Erythroblast (primary cell): ENCODE measurements at regions not wholly inside any gene's neighbourhood (a gene's known extent, or its start where the extent isn't known, plus 50 kb on each side); places are given as distances from the start of the nearest gene placed in this dataset.
"Not testable (repeated sequence)": the region's sequence is repeated elsewhere in the genome, so short reads cannot be mapped to it uniquely, and the experiment has no call there.

Experiments used
- DNase-seq, 2 experiments: peaks; one replicate each; lab custom pipeline; 2025; lab: John Stamatoyannopoulos, UW
- GATA1 ChIP-seq: IDR thresholded peaks from 2 replicates; pipeline ENCODE4 v1.6.1; 2011; ENCODE audit warnings: low read depth, mild to moderate bottlenecking, control low read depth, low read length, moderate library complexity
- POLR2A ChIP-seq: IDR thresholded peaks from 2 replicates; pipeline ENCODE4 v1.6.1; 2011; ENCODE audit warnings: mild to moderate bottlenecking, low read length

DNA sequence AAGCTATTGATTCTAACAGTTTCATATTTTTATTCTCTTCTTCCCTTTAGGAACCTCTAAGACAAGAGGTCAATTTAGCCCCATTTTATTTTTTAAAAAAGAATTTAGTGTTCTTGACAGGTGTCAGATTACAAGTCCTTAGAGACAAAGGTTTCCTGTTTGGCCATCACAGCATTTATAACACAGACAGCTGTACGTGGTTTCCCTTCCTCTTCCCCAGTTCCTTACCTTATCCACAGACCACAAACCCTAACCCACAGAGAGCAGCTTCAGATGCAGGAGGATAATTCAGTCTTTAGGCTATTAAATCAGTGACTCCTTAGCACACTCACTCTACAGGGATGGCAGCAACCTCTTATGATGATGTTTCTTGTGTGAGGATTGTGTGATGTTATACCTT is 1210.1 kb downstream of the DIAPH3 start:
- TF ChIP-seq GATA1 (no peak), POLR2A (no peak)
- no peak for DNase-seq

DNA sequence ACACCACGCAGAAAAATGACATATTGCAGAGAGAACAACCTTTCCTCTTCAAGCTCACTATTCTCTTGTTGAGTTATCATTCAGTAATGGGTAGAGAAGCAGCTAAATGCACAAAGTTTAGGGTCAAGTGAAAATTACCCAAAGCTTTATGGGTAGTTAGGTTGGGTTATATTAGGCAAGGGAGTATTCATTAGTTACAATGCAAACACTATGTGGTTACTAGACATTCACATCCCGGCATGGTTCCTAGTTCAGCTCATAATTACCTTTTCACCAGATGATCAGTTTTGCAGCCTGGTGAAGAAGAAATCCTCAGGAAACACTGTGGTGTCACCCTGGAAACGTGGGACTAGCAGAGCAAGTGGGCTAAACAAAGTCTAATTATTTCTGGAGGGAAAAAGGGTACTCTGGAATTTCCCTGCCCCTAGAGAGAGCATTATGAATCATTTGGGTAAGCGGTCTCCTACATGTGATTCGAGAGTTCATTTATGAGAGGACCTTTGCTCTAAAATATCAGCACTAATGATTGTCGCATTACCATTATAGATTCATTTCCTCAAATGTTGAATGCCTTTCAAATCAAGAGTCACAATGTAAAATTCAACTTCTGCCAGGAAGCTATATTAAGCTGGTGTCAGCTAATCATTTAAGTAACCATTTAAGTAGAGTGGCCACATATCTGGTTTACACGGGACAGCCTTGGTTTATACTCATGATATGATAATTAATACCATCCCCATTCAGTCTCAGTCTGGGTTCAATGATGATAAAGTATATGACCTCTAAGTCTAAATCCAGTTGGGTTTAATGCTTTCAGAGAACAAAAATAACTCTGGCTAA is 1208.0 kb downstream of the DIAPH3 start:
- no peak for TF ChIP-seq POLR2A
- no peak for TF ChIP-seq GATA1

DNA sequence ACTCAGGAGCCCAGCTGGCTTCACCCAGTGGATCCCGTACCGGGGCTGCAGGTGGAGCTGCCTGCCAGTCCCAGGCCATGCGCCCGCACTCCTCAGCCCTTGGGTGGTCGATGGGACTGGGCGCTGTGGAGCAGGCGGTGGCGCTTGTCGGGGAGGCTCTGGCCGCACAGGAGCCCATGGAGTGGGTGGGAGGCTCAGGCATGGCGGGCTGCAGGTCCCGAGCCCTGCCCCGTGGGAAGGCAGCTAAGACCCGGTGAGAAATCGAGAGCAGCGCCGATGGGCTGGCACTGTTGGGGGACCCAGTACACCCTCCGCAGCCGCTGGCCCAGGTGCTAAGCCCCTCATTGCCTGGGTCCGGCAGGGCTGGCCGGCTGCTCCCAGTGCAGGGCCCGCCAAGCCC is 1205.6 kb downstream of the DIAPH3 start:
- not testable (repeated sequence) for DNase-seq

More for the DNA sequence above, 1208.0 kb downstream of the DIAPH3 start:
- DNase-seq = no peak

DNA sequence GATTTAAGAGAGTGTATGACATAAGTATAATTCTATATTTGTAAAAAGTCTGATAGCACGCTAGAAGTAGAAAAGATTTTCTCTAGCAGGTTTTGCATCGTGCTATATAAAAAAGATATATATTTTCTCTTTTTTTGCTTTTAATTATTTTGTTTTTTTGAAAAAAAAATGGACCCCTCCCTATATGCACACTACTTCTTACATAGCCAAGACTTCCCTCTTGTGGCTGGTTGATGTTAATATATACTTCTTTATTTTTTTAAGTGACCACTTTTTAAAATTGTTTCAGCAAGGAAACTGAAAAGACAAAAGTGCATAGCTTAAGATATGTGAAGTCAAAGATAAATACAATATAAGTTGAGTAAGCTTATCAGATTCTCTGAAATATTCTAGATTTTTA is 1202.8 kb downstream of the DIAPH3 start:
- no peak for TF ChIP-seq POLR2A
- peak in 1 of 2 experiments; percentile 1 for DNase-seq

DNA sequence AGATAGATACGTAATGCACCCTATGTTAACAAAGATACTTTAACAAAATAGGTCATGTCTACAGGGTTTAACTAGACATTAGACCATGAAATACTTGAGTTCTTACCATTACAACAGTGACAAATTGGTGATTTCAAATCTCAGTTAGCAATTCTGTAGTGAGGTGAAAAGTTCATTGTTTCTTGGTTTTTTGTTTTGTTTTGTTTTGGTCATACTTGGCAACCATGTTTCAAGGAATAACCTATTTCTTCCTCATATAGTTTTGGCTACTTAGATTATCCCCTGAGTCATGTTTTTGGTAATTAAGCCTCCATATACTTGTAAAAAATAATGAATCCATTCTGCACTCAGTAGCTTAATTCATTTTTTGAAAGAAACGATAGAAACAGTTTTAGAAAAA is 1200.4 kb downstream of the DIAPH3 start:
- DNase-seq = no peak

DNA sequence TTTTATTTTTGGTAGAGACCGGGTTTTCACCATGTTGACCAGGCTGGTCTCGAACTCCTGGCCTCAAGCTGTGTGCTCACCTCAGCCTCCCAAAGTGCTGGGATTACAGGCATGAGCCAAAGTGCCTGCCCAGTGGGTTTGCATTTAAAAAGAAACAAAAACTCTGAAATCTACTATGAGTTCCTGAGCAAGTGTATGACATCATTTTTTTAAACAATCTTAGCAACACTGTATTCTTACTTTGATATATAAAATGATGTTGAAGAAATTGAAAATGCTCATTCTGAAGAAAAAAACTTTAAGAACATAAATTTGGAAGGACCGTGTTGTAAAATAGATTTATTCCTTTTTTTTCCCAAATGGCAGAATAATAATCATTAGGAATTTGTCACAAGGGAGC is 1199.7 kb downstream of the DIAPH3 start:
- TF ChIP-seq GATA1 (no peak), POLR2A (no peak)
- no peak for DNase-seq

More for the DNA sequence above, 1200.4 kb downstream of the DIAPH3 start:
- TF ChIP-seq GATA1 (no peak), POLR2A (no peak)

DNA sequence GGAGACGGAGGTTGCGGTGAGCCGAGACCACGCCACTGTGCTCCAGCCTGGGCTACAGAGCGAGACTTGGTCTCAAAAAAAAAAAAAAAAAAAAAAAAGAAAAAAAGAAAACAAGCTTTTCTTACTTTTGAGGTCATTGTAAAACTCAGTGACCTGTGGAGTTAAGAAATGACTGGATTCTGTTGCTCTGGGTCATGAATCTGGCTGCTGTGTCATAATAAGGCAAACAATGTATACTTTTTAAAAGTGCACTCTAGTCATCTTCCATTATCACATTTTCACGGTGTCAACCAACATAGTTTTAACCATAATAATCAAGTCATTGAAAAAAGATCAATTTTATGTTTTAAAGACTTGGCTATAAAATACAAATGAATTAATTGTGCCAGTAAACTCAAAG is 1186.6 kb downstream of the DIAPH3 start:
- no peak for DNase-seq
- TF ChIP-seq POLR2A (no peak), GATA1 (no peak)

DNA sequence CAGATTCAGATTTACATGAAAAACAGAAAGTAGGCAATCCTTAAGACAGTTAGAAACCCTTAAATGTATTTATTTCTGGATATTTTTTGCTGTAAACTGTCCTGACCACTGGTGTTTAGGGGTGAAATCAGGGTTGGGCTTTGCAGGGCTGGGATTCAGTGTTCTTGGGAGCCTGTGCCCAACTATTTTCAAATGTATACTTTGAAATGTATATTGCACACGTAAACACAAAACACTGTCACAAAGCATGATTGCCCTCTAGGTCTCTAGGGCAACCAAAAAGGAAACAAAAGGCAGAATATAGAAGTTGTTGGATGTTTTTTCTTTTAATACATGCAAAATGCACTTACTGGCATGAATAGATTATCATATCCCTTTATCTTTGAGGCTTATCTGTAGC is 1185.4 kb downstream of the DIAPH3 start:
- TF ChIP-seq GATA1 (no peak), POLR2A (no peak)
- no peak for DNase-seq

DNA sequence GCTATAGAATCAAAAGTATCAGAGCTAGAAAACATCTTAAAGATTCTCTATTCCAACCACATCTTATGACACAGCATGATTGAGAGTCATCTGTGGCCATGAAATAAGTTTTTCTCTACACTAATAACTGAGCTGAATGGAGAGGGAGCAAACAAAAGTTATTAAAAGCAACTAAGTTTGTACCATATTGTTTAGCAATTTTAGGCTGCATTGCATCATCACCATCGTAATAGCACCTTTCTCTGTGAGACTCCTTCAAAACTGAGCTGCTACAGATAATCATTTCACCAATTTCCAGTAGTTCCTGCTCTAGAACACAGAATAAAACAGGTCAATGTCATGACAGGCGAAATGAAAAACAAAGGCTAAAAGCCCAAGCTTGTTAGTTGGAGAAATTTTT is 1183.9 kb downstream of the DIAPH3 start:
- TF ChIP-seq POLR2A = no peak
- no peak for TF ChIP-seq GATA1
- DNase-seq = no peak

DNA sequence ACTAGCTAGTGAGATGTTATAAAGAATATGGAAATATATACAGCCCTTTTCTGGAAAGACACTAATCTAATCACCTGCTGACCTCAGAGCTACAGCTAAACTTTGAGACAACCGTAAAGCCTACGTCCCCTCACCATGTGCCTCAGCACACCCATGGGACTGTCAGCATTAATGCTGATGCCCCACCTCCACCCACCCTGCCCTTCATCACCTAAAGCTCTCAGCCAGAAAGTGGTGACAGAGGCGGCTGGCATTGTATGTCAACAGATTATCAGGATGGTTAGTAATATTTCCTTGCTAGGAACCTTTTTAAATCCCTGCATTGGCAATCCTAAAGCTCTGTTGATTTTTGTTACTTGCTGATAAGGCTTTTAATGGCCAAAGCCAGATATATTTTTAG is 1177.9 kb downstream of the DIAPH3 start:
- DNase-seq = no peak
- TF ChIP-seq GATA1 (no peak), POLR2A (no peak)

DNA sequence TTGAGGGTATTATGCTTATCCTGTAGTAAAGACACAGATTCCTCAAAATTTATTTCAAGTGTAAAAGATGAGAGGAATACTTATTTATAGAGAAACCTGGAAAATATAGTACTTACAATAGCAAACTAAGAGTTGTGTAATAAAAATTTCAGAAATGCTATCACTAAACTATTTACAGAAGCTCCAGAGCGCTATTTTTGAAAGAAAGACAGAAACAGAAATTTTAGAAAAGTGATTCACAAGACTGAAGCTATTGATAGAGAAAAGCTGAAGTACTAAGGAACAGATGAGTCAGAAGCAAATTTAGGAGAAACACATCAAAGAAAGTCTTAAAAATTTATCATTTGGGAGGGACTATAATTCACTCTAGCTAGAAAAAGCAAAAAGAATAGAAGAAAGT is 1174.2 kb downstream of the DIAPH3 start:
- TF ChIP-seq GATA1 = no peak
- no peak for TF ChIP-seq POLR2A
- DNase-seq = no peak

DNA sequence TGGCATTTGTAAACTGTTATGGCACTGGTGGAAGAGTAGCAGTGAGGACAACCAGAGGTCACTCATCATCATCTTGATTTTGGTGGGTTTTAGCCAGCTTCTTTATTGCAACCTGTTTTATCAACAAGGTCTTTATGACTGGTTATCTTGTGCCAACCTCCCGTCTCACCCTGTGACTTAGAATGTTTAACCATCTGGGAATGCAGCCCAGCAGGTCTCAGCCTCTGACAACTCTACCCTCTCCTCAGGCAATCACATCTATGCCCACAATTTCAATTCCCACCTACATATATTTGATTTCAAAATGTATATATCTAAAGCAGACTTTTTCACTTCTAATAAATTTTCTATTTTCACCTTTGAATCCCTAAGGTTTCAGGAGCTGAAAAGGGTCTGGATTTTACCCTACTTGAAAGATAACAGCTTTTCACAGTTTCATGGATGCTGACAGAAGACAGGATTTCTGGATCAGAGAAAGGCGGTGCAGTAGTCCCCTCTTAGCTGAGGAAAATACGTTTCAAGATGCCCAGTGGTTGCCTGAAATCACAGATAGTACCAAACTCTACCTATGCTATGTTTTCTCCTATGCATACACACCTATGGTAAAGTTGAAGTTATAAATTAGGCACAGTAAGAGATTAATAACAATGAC is 1171.8 kb downstream of the DIAPH3 start:
- DNase-seq = no peak
- TF ChIP-seq POLR2A (no peak), GATA1 (no peak)

DNA sequence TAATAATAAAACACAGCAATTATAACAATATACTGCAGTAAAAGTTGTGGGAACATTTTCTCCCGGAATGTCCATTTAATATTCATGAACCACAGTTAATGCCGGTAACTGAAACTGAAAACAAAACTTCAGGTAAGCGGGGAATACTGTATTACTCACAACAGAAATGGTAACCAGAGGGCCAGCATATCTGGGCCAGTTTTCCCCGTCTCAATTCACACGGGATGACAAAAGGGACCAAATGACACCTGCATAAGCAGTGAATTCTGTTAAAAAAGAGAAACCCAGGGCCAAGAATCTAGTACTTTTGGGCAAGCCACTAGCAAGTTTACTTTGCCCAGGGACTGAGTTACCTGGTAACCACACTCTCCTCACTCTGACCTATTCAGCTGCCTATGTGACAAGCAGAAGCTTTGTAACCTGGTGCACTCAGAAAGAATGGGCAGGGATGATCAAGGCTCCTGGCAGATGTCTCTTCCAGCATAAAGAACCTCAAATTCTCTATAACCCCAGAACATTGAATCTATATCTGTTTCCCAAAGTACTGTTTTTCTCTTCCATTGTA is 1171.2 kb downstream of the DIAPH3 start:
- TF ChIP-seq POLR2A = no peak
- no peak for TF ChIP-seq GATA1
- DNase-seq = no peak

DNA sequence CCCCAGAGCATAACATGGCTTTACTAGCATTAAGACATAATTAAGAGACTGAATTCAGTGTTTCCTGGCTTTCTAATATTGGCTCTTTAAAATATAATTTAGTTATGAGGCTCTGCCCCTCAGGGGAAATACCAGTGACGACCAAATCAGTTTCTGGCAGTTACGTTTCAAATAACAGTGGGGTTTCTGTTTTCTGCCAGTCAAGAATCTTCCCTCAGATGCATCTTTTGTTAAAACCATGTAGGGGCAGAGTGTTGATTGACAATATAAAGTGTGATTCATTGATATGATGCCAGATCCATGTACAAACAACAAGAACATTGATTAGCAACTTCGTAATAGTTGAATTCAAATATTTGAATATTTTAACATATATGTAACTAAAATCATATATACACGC is 1169.7 kb downstream of the DIAPH3 start:
- TF ChIP-seq POLR2A (no peak), GATA1 (no peak)
- DNase-seq = no peak

DNA sequence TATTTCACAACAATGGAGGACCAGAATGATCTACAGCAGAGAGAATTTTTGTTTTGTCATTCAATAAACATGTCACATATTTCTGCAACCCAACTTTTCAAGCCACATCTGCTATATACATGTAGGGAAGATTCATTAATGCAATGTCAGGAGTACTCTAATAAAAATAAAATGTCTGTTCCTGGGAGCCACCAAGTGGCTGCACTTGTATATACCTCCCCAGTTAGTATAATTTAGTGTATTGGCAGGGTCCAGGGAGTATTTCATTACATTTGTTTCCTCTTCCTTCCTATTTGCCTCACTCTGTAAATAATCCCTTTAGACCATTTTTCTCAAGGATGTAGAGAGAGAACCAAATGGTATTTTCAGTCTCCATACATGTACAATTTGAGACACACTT is 1169.0 kb downstream of the DIAPH3 start:
- TF ChIP-seq GATA1 (no peak), POLR2A (no peak)

More for the DNA sequence above, 1169.0 kb downstream of the DIAPH3 start:
- no peak for DNase-seq
